CD14-positive monocyte (primary cell): ENCODE measurements at regions not wholly inside any gene's neighbourhood (a gene's known extent, or its start where the extent isn't known, plus 50 kb on each side); places are given as distances from the start of the nearest gene placed in this dataset.

Source experiments
- DNase-seq, 3 donors: peaks; one replicate each; pipeline ENCODE4 v3.0.0-alpha.2; 2011 to 2022
- H2AFZ ChIP-seq: 2 replicates; pipeline ENCODE4 v1.6.0; 2012; ENCODE audit warnings: mild to moderate bottlenecking, low read depth, low read length, inconsistent platforms; ENCODE audit not compliant: insufficient read depth, poor library complexity, severe bottlenecking
- H3K27ac ChIP-seq, 2 donors: 1 replicate in 1 of 2; 2 replicates in 1 of 2; pipeline ENCODE4 v1.5.1; 2012 to 2013; ENCODE audit warnings: low read length in 2 of 2, control low read depth in 1 of 2, inconsistent platforms in 1 of 2, low read depth in 1 of 2, mild to moderate bottlenecking in 1 of 2
- H3K27me3 ChIP-seq, 2 donors: one replicate each; pipeline versions ENCODE4 v1.6.0 to v1.6.1; 2011 to 2013; ENCODE audit warnings: low read length in 2 of 2; ENCODE audit not compliant: control insufficient read depth in 2 of 2, insufficient read depth in 2 of 2
- H3K36me3 ChIP-seq, 2 donors: replicated peaks in 1 of 2; 1 replicate in 1 of 2; 2 replicates in 1 of 2; pipeline versions ENCODE4 v1.5.1 to v1.6.1; 2012 to 2013; ENCODE audit warnings: low read length in 2 of 2, control low read depth in 1 of 2, inconsistent platforms in 1 of 2, mild to moderate bottlenecking in 1 of 2; ENCODE audit not compliant: insufficient read depth in 2 of 2, control insufficient read depth in 1 of 2
- H3K4me1 ChIP-seq, 2 donors: 1 replicate in 1 of 2; 2 replicates in 1 of 2; pipeline versions ENCODE4 v1.5.1 to v1.6.1; 2012 to 2013; ENCODE audit warnings: low read length in 2 of 2, control low read depth in 1 of 2, inconsistent platforms in 1 of 2, mild to moderate bottlenecking in 1 of 2, moderate library complexity in 1 of 2; ENCODE audit not compliant: insufficient read depth in 2 of 2, control insufficient read depth in 1 of 2
- H3K4me2 ChIP-seq: replicated peaks from 2 replicates; pipeline ENCODE3; 2012; ENCODE audit warnings: low read length, moderate library complexity, mild to moderate bottlenecking; ENCODE audit not compliant: poor library complexity, severe bottlenecking; ENCODE audit errors: extremely low read depth
- H3K4me3 ChIP-seq, 3 experiments: fragments of 200-600 bp in 1 of 3; sonication (generic) in 1 of 3; replicated peaks in 1 of 3; 1 replicate in 2 of 3; 2 replicates in 1 of 3; pipeline ENCODE4 v1.5.1; 2011 to 2013; ENCODE audit warnings: low read length in 3 of 3, mild to moderate bottlenecking in 3 of 3, control low read depth in 2 of 3, low read depth in 2 of 3, inconsistent platforms in 1 of 3, moderate library complexity in 1 of 3
- H3K79me2 ChIP-seq: 2 replicates; pipeline ENCODE4 v1.6.0; 2012; ENCODE audit warnings: mild to moderate bottlenecking, control low read depth, inconsistent platforms, low read length, moderate library complexity; ENCODE audit not compliant: insufficient read depth
- H3K9ac ChIP-seq: 2 replicates; pipeline ENCODE4 v1.6.0; 2017; ENCODE audit warnings: low read length, mild to moderate bottlenecking; ENCODE audit not compliant: insufficient read depth, poor library complexity, severe bottlenecking
- H3K9me3 ChIP-seq, 2 donors: replicated peaks in 1 of 2; 1 replicate in 1 of 2; 2 replicates in 1 of 2; pipeline versions ENCODE4 v1.5.1 to v1.6.1; 2012 to 2013; ENCODE audit warnings: low read length in 2 of 2, control low read depth in 1 of 2; ENCODE audit not compliant: control insufficient read depth in 1 of 2, insufficient read depth in 1 of 2
- H4K20me1 ChIP-seq: 2 replicates; pipeline ENCODE4 v1.6.0; 2012; ENCODE audit warnings: mild to moderate bottlenecking, low read length, control low read depth, moderate library complexity; ENCODE audit not compliant: insufficient read depth
- H3K27ac Mint-ChIP-seq, 7 donors: one replicate each; pipeline ENCODE4 v1.8.0; 2020; ENCODE audit warnings: mild to moderate bottlenecking in 7 of 7, mixed read lengths in 7 of 7, moderate library complexity in 6 of 7, inconsistent platforms in 2 of 7
- H3K27me3 Mint-ChIP-seq, 3 donors: one replicate each; pipeline ENCODE4 v1.8.0; 2021 to 2022; ENCODE audit warnings: low read depth in 3 of 3, mild to moderate bottlenecking in 3 of 3, mixed read lengths in 3 of 3, moderate library complexity in 3 of 3, inconsistent platforms in 1 of 3
- H3K36me3 Mint-ChIP-seq, 2 donors: one replicate each; pipeline ENCODE4 v1.8.0; 2020; ENCODE audit warnings: mixed read lengths in 2 of 2, inconsistent platforms in 1 of 2, mild to moderate bottlenecking in 1 of 2
- H3K4me1 Mint-ChIP-seq: one replicate; pipeline ENCODE4 v1.8.0; 2020; ENCODE audit warnings: mild to moderate bottlenecking, mixed read lengths
- H3K4me3 Mint-ChIP-seq, 2 donors: one replicate each; pipeline ENCODE4 v1.8.0; 2020; ENCODE audit warnings: mild to moderate bottlenecking in 2 of 2, mixed read lengths in 2 of 2, moderate library complexity in 1 of 2
- H3K9me3 Mint-ChIP-seq, 7 donors: one replicate each; pipeline ENCODE4 v1.8.0; 2020 to 2022; ENCODE audit warnings: mixed read lengths in 7 of 7, mild to moderate bottlenecking in 6 of 7, moderate library complexity in 6 of 7, inconsistent platforms in 2 of 7
- WGBS: methylation state at CpG from one replicate; pipeline ENCODE4 v1.1.5; 2013; ENCODE audit warnings: missing lambda C conversion rate; ENCODE audit not compliant: insufficient coverage; 5-methylcytosine and 5-hydroxymethylcytosine counted together
- intact Hi-C, 2 donors: fragments of 100-400 bp; cut with micrococcal nuclease; formaldehyde crosslinking; loops; one replicate each; pipeline versions ENCODE4 v1.15.0 to v1.15.1; 2023
- TF ChIP-seq, protein P1 (sequence below): fragments of 200-600 bp; IDR thresholded peaks from one replicate; pipeline ENCODE4 v1.8.0; 2022; ENCODE audit warnings: antibody characterized with exemption, mild to moderate bottlenecking

DNA sequence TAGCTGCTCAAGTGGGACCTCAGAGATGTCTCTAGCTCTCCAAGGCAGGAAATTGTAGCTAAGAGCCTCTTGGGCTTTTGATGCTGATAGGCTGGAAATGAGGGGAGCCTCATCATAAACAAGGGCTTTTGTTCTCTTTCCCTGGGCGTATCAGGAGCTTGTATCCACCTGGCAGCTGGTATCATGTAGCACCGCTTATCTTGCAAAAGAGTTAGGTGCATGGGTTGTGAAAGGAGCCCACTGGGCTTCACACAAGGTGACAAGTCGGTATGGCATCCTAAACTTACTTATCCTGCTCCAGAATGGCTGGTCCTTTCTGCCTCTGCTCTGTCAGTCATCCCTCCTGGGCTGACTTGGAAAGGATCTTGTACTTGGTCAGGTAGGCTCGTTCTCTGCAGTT lies 565.8 kb downstream of the GRXCR1 start:
- H2AFZ ChIP-seq: no peak overlapping the region
- intact Hi-C loops: no loop called here
- H4K20me1 ChIP-seq: no peaks in the 10 kb centered on the region
- no peaks in the 10 kb centered on the region for H3K4me1 Mint-ChIP-seq
- no CpG with 5 or more reads among the region's 4 CpGs for WGBS
- no peaks in the 10 kb centered on the region for H3K27me3 ChIP-seq
- H3K9me3 Mint-ChIP-seq: peaks cover 0 to 3% (median 0%) of the 10 kb centered on the region in 7 donors
- H3K27me3 Mint-ChIP-seq: no peaks in the 10 kb centered on the region
- DNase-seq: no peak
- TF ChIP-seq, protein P1, sequence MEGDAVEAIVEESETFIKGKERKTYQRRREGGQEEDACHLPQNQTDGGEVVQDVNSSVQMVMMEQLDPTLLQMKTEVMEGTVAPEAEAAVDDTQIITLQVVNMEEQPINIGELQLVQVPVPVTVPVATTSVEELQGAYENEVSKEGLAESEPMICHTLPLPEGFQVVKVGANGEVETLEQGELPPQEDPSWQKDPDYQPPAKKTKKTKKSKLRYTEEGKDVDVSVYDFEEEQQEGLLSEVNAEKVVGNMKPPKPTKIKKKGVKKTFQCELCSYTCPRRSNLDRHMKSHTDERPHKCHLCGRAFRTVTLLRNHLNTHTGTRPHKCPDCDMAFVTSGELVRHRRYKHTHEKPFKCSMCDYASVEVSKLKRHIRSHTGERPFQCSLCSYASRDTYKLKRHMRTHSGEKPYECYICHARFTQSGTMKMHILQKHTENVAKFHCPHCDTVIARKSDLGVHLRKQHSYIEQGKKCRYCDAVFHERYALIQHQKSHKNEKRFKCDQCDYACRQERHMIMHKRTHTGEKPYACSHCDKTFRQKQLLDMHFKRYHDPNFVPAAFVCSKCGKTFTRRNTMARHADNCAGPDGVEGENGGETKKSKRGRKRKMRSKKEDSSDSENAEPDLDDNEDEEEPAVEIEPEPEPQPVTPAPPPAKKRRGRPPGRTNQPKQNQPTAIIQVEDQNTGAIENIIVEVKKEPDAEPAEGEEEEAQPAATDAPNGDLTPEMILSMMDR: no peak
- H3K79me2 ChIP-seq: no peaks in the 10 kb centered on the region
- H3K36me3 ChIP-seq: no peaks in the 10 kb centered on the region
- no peak overlapping the region for H3K27ac Mint-ChIP-seq
- H3K4me3 Mint-ChIP-seq: no peak overlapping the region
- no peak overlapping the region for H3K4me2 ChIP-seq
- no peak overlapping the region for H3K4me3 ChIP-seq
- H3K4me1 ChIP-seq: no peaks in the 10 kb centered on the region
- no peak overlapping the region for H3K27ac ChIP-seq
- H3K9me3 ChIP-seq: no peaks in the 10 kb centered on the region
- H3K9ac ChIP-seq: no peak overlapping the region
- no peaks in the 10 kb centered on the region for H3K36me3 Mint-ChIP-seq

DNA sequence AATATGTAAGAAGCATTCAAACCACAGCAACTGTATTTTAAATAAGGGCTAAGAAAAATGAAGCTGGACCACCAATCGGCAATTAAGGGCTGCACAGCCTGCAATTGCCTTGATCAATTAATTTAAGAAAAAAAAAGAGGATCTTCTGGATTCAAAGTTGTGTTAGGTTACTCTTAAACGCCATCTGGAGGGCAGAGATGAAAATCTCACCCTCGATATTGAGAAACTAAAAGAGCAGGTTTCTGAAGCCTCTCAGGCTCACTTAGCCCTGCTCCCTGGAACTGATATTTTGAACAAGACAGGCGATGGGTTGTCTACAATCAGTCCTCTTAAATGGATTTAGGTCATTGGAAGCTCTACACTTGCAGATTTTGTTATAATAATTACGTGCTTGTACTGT lies 579.4 kb downstream of the GRXCR1 start:
- Mint-ChIP-seq H3K9me3 (peaks cover 5 to 26% (median 11%) of the 10 kb centered on the region in 7 donors), H3K4me3 (no peak overlapping the region)

More for the DNA sequence above, 579.4 kb downstream of the GRXCR1 start:
- Histone ChIP-seq H2AFZ (no peak overlapping the region), H3K36me3 (no peaks in the 10 kb centered on the region), H3K4me2 (no peak overlapping the region), H3K4me3 (no peak overlapping the region), H3K27ac (no peak overlapping the region), H3K9me3 (peaks cover 30 to 42% of the 10 kb centered on the region in 2 donors), H3K27me3 (no peaks in the 10 kb centered on the region), H3K4me1 (no peaks in the 10 kb centered on the region), H4K20me1 (no peaks in the 10 kb centered on the region), H3K79me2 (no peaks in the 10 kb centered on the region), H3K9ac (no peak overlapping the region)
- Mint-ChIP-seq H3K27ac (no peak overlapping the region), H3K36me3 (no peaks in the 10 kb centered on the region), H3K4me1 (no peaks in the 10 kb centered on the region), H3K27me3 (no peaks in the 10 kb centered on the region)
- DNase-seq: no peak
- TF ChIP-seq, protein P1: no peak
- intact Hi-C loops: no loop called here
- WGBS: 91% methylated on average over 4 of the region's 5 CpGs
